ENCODE measurements at regions not wholly inside any gene's neighbourhood (a gene's known extent, or its start where the extent isn't known, plus 50 kb on each side); places are given as distances from the start of the nearest gene placed in this dataset.

- intact Hi-C loops (cut with DNase I; ENCODE audit: low total_unique reads), result no loop called here
- Histone ChIP-seq H3K27me3 (no peaks in the 10 kb centered on the region), H3K9me3 (no peaks in the 10 kb centered on the region), H3K4me1 (no peaks in the 10 kb centered on the region), H3K36me3 (no peaks in the 10 kb centered on the region), H3K27ac (no peak overlapping the region), H3K4me3 (no peak overlapping the region)
- no peak for TF ChIP-seq POLR2A (IDR thresholded peaks at IDR 0.05)
- TF ChIP-seq, protein P1, sequence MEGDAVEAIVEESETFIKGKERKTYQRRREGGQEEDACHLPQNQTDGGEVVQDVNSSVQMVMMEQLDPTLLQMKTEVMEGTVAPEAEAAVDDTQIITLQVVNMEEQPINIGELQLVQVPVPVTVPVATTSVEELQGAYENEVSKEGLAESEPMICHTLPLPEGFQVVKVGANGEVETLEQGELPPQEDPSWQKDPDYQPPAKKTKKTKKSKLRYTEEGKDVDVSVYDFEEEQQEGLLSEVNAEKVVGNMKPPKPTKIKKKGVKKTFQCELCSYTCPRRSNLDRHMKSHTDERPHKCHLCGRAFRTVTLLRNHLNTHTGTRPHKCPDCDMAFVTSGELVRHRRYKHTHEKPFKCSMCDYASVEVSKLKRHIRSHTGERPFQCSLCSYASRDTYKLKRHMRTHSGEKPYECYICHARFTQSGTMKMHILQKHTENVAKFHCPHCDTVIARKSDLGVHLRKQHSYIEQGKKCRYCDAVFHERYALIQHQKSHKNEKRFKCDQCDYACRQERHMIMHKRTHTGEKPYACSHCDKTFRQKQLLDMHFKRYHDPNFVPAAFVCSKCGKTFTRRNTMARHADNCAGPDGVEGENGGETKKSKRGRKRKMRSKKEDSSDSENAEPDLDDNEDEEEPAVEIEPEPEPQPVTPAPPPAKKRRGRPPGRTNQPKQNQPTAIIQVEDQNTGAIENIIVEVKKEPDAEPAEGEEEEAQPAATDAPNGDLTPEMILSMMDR (IDR thresholded peaks at IDR 0.05 in 4 of 5, conservative IDR thresholded peaks at IDR 0.05 in 1 of 5), result no peak
- DNase-seq (no peak), ATAC-seq (no peak)
- in situ Hi-C loops (cut with MboI; ENCODE audit: low sequenced_read_pairs in 4 of 4), result no loop called here
These were observed 180.2 kb downstream of the ATG4C start for GRCh38 chr1:62964141-62964540.

DNA sequence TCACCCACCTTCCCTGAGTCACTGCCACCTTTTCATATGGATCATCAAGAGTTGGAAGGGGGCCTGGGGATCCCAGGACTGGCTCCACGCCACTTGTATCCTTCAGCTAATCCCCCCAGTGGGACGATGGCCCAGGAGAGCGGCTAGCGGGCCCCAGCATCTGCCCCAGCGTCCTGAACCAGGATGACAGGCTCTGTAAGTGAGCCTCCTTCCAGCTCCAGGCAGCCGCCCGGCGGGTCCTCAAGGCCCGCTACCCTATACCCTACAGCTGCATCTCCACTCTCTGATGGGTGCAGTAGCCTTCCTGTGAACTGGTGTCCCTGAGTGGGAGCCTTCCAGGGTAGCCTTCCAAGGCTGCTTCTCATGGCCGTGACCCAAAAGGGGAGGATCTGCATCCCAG lies 183.1 kb downstream of the ATG4C start:
- H3K4me3 ChIP-seq, result no peak overlapping the region
- H3K9me3 ChIP-seq, result no peaks in the 10 kb centered on the region
- no peak overlapping the region for H3K27ac ChIP-seq
- intact Hi-C loops (cut with DNase I; ENCODE audit: low total_unique reads), result no loop called here
- ATAC-seq (no peak), DNase-seq (no peak)
- H3K27me3 ChIP-seq, result no peaks in the 10 kb centered on the region
- no peaks in the 10 kb centered on the region for H3K4me1 ChIP-seq
- TF ChIP-seq POLR2A (IDR thresholded peaks at IDR 0.05), result no peak
- TF ChIP-seq, protein P1 (IDR thresholded peaks at IDR 0.05 in 4 of 5, conservative IDR thresholded peaks at IDR 0.05 in 1 of 5), result no peak
- in situ Hi-C loops (cut with MboI; ENCODE audit: low sequenced_read_pairs in 4 of 4), result no loop called here
- no peaks in the 10 kb centered on the region for H3K36me3 ChIP-seq

GRCh38 chr1:62977366-62977765 lies 193.4 kb downstream of the ATG4C start:
- in situ Hi-C loops (cut with MboI; ENCODE audit: low sequenced_read_pairs in 4 of 4) (no loop called here), intact Hi-C loops (cut with DNase I; ENCODE audit: low total_unique reads) (no loop called here)
- no peaks in the 10 kb centered on the region for H3K9me3 ChIP-seq
- DNase-seq (no peak), ATAC-seq (no peak)
- no peak overlapping the region for H3K4me3 ChIP-seq
- no peaks in the 10 kb centered on the region for H3K27me3 ChIP-seq
- TF ChIP-seq POLR2A (IDR thresholded peaks at IDR 0.05), result no peak
- TF ChIP-seq, protein P1 (IDR thresholded peaks at IDR 0.05 in 4 of 5, conservative IDR thresholded peaks at IDR 0.05 in 1 of 5), result no peak
- no peaks in the 10 kb centered on the region for H3K36me3 ChIP-seq
- no peaks in the 10 kb centered on the region for H3K4me1 ChIP-seq
- no peak overlapping the region for H3K27ac ChIP-seq

DNA sequence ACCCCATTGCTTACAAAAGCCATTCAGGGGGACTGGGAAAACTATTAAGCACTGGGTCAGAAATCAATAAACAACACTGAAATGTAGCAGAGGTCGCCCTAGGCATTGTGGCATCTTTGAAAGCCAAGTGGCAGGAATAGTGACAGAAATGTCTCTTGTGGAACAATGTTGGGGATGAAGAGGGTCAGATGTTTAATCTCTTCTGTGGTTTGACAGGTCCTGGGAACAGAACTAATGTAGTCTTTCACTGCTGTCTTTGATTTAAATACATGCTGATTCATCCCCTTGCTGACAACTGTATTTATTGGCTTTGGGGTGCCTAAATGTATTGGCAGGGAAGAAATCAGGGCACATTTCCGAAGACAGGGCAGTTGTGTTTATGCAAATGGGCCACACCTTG lies 194.8 kb downstream of the ATG4C start:
- no peak overlapping the region for H3K4me3 ChIP-seq
- ATAC-seq, result no peak
- DNase-seq, result no peak
- in situ Hi-C loops (cut with MboI; ENCODE audit: low sequenced_read_pairs in 4 of 4) (no loop called here), intact Hi-C loops (cut with DNase I; ENCODE audit: low total_unique reads) (no loop called here)
- TF ChIP-seq, protein P1 (IDR thresholded peaks at IDR 0.05 in 4 of 5, conservative IDR thresholded peaks at IDR 0.05 in 1 of 5), result no peak
- TF ChIP-seq POLR2A (IDR thresholded peaks at IDR 0.05), result no peak
- no peaks in the 10 kb centered on the region for H3K27me3 ChIP-seq
- no peaks in the 10 kb centered on the region for H3K4me1 ChIP-seq
- no peaks in the 10 kb centered on the region for H3K9me3 ChIP-seq
- no peaks in the 10 kb centered on the region for H3K36me3 ChIP-seq
- no peak overlapping the region for H3K27ac ChIP-seq

GRCh38 chr1:62981434-62981833 lies 197.5 kb downstream of the ATG4C start:
- TF ChIP-seq, protein P1 (IDR thresholded peaks at IDR 0.05 in 4 of 5, conservative IDR thresholded peaks at IDR 0.05 in 1 of 5), result no peak
- TF ChIP-seq POLR2A (IDR thresholded peaks at IDR 0.05), result no peak
- Histone ChIP-seq H3K27ac (no peak overlapping the region), H3K4me3 (no peak overlapping the region), H3K4me1 (no peaks in the 10 kb centered on the region), H3K36me3 (no peaks in the 10 kb centered on the region), H3K9me3 (no peaks in the 10 kb centered on the region), H3K27me3 (no peaks in the 10 kb centered on the region)
- in situ Hi-C loops (cut with MboI; ENCODE audit: low sequenced_read_pairs in 4 of 4), result no loop called here
- ATAC-seq (no peak), DNase-seq (no peak)
- intact Hi-C loops (cut with DNase I; ENCODE audit: low total_unique reads), result no loop called here

Measured in gastrocnemius medialis (tissue), 4 donors.